A673 (cell line): ENCODE measurements at regions not wholly inside any gene's neighbourhood (a gene's known extent, or its start where the extent isn't known, plus 50 kb on each side); places are given as distances from the start of the nearest gene placed in this dataset.

ENCODE experiments used
- BruUV-seq: library from RNA; stranded (reverse); fragments of 400-500 nt; replicated peaks from 2 replicates; lab custom pipeline; 2021; lab: Mats Ljungman, UMichigan
- CTCF ChIA-PET: fragments of 300-600 bp; sonication (Branson Sonifier 250); formaldehyde crosslinking; loops from one replicate; lab custom pipeline; 2022; ENCODE audit warnings: antibody characterized with exemption; lab: Charles Lee
- POLR2A ChIA-PET: fragments of 300-600 bp; sonication (Branson Sonifier 250); formaldehyde crosslinking; loops from one replicate; lab custom pipeline; 2022; ENCODE audit warnings: antibody characterized with exemption; ENCODE audit not compliant: low non-redundant PET; lab: Charles Lee
- DNase-seq: peaks from one replicate; pipeline ENCODE4 v3.0.0-alpha.2; 2015; ENCODE audit warnings: low spot score
- H3K27ac ChIP-seq: fragments of 200-600 bp; sonication (generic); 2 replicates; pipeline ENCODE4 v1.5.1; 2016; ENCODE audit warnings: mixed run types, low read depth, mild to moderate bottlenecking, mixed read lengths, antibody characterized with exemption, low read length; ENCODE audit not compliant: poor library complexity, severe bottlenecking
- H3K27me3 ChIP-seq: fragments of 200-600 bp; sonication (generic); replicated peaks from 2 replicates; pipeline ENCODE4 v1.6.1; 2017; ENCODE audit warnings: mixed run types, low read depth, mild to moderate bottlenecking, mixed read lengths, antibody characterized with exemption, low read length; ENCODE audit not compliant: insufficient read depth, poor library complexity
- H3K36me3 ChIP-seq: fragments of 200-600 bp; sonication (generic); 2 replicates; pipeline ENCODE4 v1.6.1; 2016; ENCODE audit warnings: mixed run types, mild to moderate bottlenecking, mixed read lengths, antibody characterized with exemption, low read length; ENCODE audit not compliant: insufficient read depth, poor library complexity, severe bottlenecking
- H3K4me1 ChIP-seq: fragments of 200-600 bp; sonication (generic); 2 replicates; pipeline ENCODE4 v1.6.1; 2017; ENCODE audit warnings: mixed run types, mild to moderate bottlenecking, mixed read lengths, antibody characterized with exemption, low read length; ENCODE audit not compliant: insufficient read depth, poor library complexity, severe bottlenecking
- H3K4me3 ChIP-seq: fragments of 200-600 bp; sonication (generic); 2 replicates; pipeline ENCODE4 v1.5.1; 2016; ENCODE audit warnings: low read depth, mixed run types, mild to moderate bottlenecking, mixed read lengths, low read length; ENCODE audit not compliant: poor library complexity, severe bottlenecking
- H3K9me3 ChIP-seq: fragments of 200-600 bp; sonication (generic); 2 replicates; pipeline ENCODE4 v1.6.1; 2016; ENCODE audit warnings: mixed run types, low read depth, mild to moderate bottlenecking, mixed read lengths, antibody characterized with exemption, low read length; ENCODE audit not compliant: poor library complexity, severe bottlenecking
- EZH2 ChIP-seq: fragments of 200-600 bp; sonication (generic); IDR thresholded peaks from 2 replicates; pipeline ENCODE4 v1.6.1; 2017; ENCODE audit warnings: borderline replicate concordance, low read depth, mild to moderate bottlenecking, mixed read lengths, antibody characterized with exemption, low read length; ENCODE audit not compliant: poor library complexity, severe bottlenecking
- intact Hi-C: fragments of 100-400 bp; cut with micrococcal nuclease; formaldehyde crosslinking; loops from one replicate; pipeline ENCODE4 v1.10.0; 2022; ENCODE audit not compliant: unreplicated experiment
- TF ChIP-seq, protein P1 (sequence below): fragments of 300-800, 200-600 bp; sonication (generic); conservative IDR thresholded peaks from 2 replicates; pipeline ENCODE4 v1.5.1; 2017; ENCODE audit warnings: low read depth, mild to moderate bottlenecking, antibody characterized with exemption, low read length, moderate library complexity, mixed read lengths

DNA sequence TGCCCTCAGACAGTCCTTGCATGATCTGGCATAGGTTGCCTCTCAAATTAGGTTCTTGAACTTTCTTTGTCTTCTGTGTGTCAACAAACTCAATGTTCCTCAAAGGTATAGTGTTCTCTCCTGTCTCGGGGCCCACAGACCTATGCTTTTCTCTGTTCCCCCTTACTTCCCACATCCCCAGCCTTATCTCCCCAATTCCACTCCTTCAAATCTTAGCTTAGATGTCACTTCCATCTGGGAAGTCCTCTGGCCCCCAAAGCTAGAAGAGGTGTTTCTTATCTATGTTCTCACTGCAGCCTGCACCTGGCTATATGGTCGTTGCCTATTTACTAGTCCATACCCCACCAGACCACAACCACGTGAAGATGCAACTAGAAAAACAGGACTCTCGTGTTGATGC, 134.6 kb upstream of the MYCN start:
- H3K27me3 ChIP-seq, result no peaks in the 10 kb centered on the region
- no peak overlapping the region for H3K27ac ChIP-seq
- no peaks in the 10 kb centered on the region for H3K9me3 ChIP-seq
- no peaks in the 10 kb centered on the region for H3K36me3 ChIP-seq
- no peak overlapping the region for H3K4me3 ChIP-seq
- peaks cover 22% of the 10 kb centered on the region for H3K4me1 ChIP-seq
- BruUV-seq, result no TSS peak
- ChIA-PET POLR2A (no interaction called here), CTCF (no interaction called here)
- no peak for DNase-seq
- intact Hi-C loops, result no loop called here
- TF ChIP-seq, protein P1, sequence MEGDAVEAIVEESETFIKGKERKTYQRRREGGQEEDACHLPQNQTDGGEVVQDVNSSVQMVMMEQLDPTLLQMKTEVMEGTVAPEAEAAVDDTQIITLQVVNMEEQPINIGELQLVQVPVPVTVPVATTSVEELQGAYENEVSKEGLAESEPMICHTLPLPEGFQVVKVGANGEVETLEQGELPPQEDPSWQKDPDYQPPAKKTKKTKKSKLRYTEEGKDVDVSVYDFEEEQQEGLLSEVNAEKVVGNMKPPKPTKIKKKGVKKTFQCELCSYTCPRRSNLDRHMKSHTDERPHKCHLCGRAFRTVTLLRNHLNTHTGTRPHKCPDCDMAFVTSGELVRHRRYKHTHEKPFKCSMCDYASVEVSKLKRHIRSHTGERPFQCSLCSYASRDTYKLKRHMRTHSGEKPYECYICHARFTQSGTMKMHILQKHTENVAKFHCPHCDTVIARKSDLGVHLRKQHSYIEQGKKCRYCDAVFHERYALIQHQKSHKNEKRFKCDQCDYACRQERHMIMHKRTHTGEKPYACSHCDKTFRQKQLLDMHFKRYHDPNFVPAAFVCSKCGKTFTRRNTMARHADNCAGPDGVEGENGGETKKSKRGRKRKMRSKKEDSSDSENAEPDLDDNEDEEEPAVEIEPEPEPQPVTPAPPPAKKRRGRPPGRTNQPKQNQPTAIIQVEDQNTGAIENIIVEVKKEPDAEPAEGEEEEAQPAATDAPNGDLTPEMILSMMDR, result no peak
- TF ChIP-seq EZH2, result no peak

DNA sequence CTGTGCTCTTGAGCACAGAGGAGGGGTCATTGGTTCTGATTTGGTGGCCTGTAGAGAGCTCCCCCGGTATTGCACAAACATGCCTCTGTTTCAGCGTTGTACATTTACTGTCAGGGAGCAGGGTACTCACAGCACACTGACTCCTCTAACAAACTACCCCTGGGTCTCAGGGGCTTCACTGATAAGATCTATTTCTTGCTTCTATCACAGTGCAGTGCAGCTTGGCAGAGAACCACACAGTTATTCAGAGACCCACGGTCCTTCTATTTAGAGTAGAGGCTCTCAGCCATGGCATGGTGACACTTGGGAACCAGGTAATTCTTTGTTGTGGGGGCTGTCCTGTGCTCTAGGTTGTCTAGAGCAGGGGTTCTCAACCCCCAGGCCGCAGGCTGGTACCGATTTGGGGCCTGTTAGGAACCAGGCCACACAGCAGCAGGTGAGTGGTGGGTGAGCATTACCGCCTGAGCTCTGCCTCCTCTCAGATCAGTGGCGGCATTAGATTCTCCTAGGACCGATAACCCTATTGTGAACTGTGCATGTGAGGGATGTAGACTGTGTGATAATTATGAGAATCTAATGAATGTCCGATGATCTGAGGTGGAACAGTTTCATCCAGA, 133.4 kb upstream of the MYCN start:
- Histone ChIP-seq H3K9me3 (no peaks in the 10 kb centered on the region), H3K36me3 (no peaks in the 10 kb centered on the region), H3K4me1 (peaks cover 22% of the 10 kb centered on the region), H3K27ac (no peak overlapping the region), H3K4me3 (no peak overlapping the region), H3K27me3 (no peaks in the 10 kb centered on the region)
- CTCF ChIA-PET, result no interaction called here
- intact Hi-C loops, result no loop called here
- no TSS peak for BruUV-seq
- DNase-seq, result no peak
- TF ChIP-seq, protein P1, result no peak
- no peak for TF ChIP-seq EZH2
- POLR2A ChIA-PET, result no interaction called here

DNA sequence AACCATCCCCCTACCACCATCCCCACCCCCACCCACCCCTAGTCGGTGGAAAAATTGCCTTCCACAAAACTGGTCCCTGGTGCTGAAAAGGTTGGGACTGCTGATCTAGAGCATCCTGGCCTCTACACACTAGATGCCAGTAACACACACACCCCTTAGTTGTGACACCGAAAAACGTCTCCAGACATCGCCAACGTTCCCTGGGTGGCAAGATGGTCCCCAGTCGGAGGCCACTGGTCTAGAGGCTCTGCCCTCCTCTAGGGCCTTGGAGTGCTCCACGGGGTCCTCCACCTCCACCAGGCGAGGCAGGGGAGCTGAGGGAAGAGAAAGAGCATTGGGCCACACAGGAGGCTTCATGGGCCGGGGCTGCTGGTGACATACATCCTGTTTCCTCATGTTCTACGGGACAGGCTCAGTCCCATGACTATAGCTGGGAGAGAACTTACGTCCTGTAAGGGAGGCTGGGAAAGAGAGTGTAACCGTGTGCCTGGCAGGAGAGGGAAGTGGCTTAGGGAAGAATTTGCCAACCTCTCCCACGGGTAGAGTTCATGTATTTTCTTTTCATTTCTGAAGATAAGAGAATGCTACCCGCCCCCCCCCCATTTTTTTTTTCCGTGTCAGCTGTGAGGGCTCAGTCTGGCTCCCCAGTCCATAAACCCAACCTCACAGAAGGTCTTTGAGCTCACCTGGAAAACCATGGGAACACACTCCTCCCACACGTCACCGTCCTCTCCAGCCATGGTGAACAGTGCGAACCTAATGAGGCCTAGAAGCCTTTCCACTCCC, 132.7 kb upstream of the MYCN start:
- Histone ChIP-seq H3K36me3 (no peaks in the 10 kb centered on the region), H3K4me3 (no peak overlapping the region), H3K9me3 (no peaks in the 10 kb centered on the region), H3K4me1 (peaks cover 22% of the 10 kb centered on the region), H3K27me3 (no peaks in the 10 kb centered on the region), H3K27ac (no peak overlapping the region)
- intact Hi-C loops, result no loop called here
- CTCF ChIA-PET, result no interaction called here
- POLR2A ChIA-PET, result no interaction called here
- DNase-seq, result no peak
- no TSS peak for BruUV-seq
- TF ChIP-seq EZH2, result no peak
- TF ChIP-seq, protein P1, result no peak
